ENCODE measurements at regions not wholly inside any gene's neighbourhood (a gene's known extent, or its start where the extent isn't known, plus 50 kb on each side); places are given as distances from the start of the nearest gene placed in this dataset.

DNA sequence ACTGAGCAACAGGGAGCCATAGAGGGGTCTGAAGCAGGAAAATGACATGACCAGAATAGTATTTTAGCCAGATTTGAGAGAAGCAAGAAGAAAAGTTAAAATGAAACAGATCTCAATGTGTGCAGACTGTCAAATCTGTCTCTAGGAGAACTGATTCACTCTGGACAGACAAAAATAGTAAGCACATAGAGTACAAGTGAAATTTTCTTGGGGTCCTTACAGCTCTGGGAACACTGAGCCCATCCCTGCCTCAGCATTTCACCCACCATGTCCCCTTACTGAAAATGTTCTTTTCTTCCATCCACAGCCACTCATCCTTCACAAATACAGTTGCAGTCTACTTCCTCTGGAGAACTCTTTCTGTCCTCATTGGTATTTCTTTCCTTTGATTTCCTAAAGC, 359.2 kb downstream of the MTX2 start:
- TF ChIP-seq POLR2A (IDR thresholded peaks at IDR 0.05; ENCODE audit: low read depth, low read length) (no peak), POLR2AphosphoS5 (IDR thresholded peaks at IDR 0.05; ENCODE audit: low read depth, low read length) (no peak), SPI1 (IDR thresholded peaks at IDR 0.05; ENCODE audit: low read depth, low read length) (no peak), TAF1 (IDR thresholded peaks at IDR 0.05; ENCODE audit: low read depth, low read length) (no peak), POU2F2 (IDR thresholded peaks at IDR 0.05; ENCODE audit: low read depth, low read length) (no peak)

Data from GM12891 (cell line).